ENCODE measurements at regions not wholly inside any gene's neighbourhood (a gene's known extent, or its start where the extent isn't known, plus 50 kb on each side); places are given as distances from the start of the nearest gene placed in this dataset.

DNA sequence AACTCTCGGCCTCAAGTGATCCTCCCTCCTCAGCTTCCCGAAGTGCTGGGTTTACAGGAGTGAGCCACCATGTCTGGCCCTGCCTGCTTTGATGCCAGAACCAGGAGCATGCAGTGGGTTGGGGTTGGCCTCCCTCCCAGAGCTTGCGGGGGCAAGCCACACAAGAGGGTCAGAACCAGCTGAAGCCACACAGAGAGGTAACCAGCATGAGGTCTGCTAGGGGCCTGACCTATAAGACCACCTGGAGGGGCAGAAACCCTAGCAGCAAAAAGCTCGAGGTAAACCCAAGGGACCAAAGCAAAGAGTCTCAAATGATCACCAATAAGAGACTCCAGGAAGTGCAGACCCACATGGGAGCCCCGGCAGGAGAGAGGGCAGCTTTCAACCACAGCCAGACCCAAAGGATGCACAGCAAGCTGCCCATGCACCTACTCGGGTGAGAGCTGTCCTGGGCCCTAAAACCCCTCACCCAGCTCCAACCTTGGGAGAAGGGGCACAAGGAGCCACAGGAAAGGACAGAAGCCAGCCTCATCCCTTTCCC, 81.2 kb downstream of the TOMM20 start:
- Histone ChIP-seq H3K9me3 (ENCODE audit: control insufficient read depth, low read length) (no peaks in the 10 kb centered on the region), H3K4me3 (ENCODE audit: low read length) (no peak overlapping the region), H3K9ac (ENCODE audit: low read length) (no peak overlapping the region), H3K36me3 (ENCODE audit: control insufficient read depth, insufficient read depth, low read length) (no peaks in the 10 kb centered on the region), H3K27me3 (ENCODE audit: control insufficient read depth, insufficient read depth, low read length) (no peaks in the 10 kb centered on the region), H3K4me1 (ENCODE audit: control insufficient read depth, insufficient read depth, low read length) (peaks cover 15% of the 10 kb centered on the region)

- H3K27me3 ChIP-seq (ENCODE audit: control insufficient read depth, insufficient read depth, low read length): no peaks in the 10 kb centered on the region
Measured at GRCh38 chr1:235045921-235046601, 82.6 kb downstream of the TOMM20 start.

DNA sequence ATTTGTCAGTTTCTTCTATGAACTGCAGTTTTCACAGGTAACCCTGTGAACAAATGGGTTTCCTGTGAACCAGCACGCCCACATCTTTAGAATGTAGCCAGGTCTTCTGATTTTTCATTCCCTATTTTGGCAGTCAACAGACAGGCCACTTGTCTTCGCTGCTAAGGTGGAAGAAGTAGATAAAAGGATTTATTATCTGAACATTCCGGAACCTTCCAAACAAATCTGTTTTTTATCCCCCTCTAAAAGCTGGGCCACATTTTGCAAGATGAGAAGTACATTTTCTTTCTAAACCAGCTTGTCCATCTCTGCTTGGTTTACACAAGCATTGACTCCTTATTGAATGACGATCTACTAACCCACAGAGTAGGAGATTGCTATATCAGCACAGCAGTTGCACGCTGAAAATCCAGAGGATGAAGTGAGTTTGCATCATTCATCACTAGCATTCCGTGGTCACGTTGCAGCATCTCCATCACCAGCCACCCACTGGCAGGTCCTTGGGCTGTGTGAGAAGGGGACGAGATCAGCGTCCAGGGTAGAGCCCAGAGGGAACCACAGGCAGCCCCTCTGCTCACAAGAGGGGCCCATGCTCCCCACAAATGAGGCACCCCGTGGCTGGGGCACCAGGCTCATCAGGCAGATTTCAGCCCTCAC, 83.5 kb downstream of the TOMM20 start:
- H3K4me1 ChIP-seq (ENCODE audit: control insufficient read depth, insufficient read depth, low read length): peaks cover 15% of the 10 kb centered on the region
- no peak overlapping the region for H3K4me3 ChIP-seq (ENCODE audit: low read length)
- no peaks in the 10 kb centered on the region for H3K36me3 ChIP-seq (ENCODE audit: control insufficient read depth, insufficient read depth, low read length)
- no peak overlapping the region for H3K9ac ChIP-seq (ENCODE audit: low read length)
- H3K9me3 ChIP-seq (ENCODE audit: control insufficient read depth, low read length): no peaks in the 10 kb centered on the region
- H3K27me3 ChIP-seq (ENCODE audit: control insufficient read depth, insufficient read depth, low read length): no peaks in the 10 kb centered on the region

More at GRCh38 chr1:235045921-235046601, 82.6 kb downstream of the TOMM20 start:
- Histone ChIP-seq H3K4me3 (ENCODE audit: low read length) (no peak overlapping the region), H3K4me1 (ENCODE audit: control insufficient read depth, insufficient read depth, low read length) (peaks cover 15% of the 10 kb centered on the region), H3K9ac (ENCODE audit: low read length) (no peak overlapping the region), H3K36me3 (ENCODE audit: control insufficient read depth, insufficient read depth, low read length) (no peaks in the 10 kb centered on the region), H3K9me3 (ENCODE audit: control insufficient read depth, low read length) (no peaks in the 10 kb centered on the region)

DNA sequence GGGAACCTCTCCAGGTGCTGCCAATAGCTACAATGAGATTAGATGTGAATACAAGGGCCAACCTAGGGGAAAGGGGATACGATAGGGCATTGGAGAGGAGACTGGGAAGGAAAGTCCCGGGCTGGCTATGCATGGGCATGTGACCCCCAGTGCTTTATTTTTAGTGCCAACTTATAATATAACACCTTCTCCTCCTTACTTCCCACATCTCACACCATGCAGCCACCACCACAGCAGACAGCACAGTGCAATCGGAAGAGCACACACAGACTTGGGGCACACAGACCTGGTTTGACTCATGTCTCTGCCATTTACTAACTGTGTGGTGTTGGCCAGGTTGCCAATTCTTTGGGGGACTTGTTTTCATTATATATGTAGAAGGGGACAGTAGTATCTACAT, 85.4 kb downstream of the TOMM20 start:
- H3K9ac ChIP-seq (ENCODE audit: low read length): no peak overlapping the region
- H3K9me3 ChIP-seq (ENCODE audit: control insufficient read depth, low read length): no peaks in the 10 kb centered on the region
- no peak overlapping the region for H3K4me3 ChIP-seq (ENCODE audit: low read length)
- no peaks in the 10 kb centered on the region for H3K27me3 ChIP-seq (ENCODE audit: control insufficient read depth, insufficient read depth, low read length)
- no peaks in the 10 kb centered on the region for H3K36me3 ChIP-seq (ENCODE audit: control insufficient read depth, insufficient read depth, low read length)
- H3K4me1 ChIP-seq (ENCODE audit: control insufficient read depth, insufficient read depth, low read length): peaks cover 5% of the 10 kb centered on the region

- H3K36me3 ChIP-seq (ENCODE audit: control insufficient read depth, insufficient read depth, low read length): no peaks in the 10 kb centered on the region
- no peaks in the 10 kb centered on the region for H3K27me3 ChIP-seq (ENCODE audit: control insufficient read depth, insufficient read depth, low read length)
- no peak overlapping the region for H3K4me3 ChIP-seq (ENCODE audit: low read length)
- no peak overlapping the region for H3K9ac ChIP-seq (ENCODE audit: low read length)
- no peaks in the 10 kb centered on the region for H3K4me1 ChIP-seq (ENCODE audit: control insufficient read depth, insufficient read depth, low read length)
- no peaks in the 10 kb centered on the region for H3K9me3 ChIP-seq (ENCODE audit: control insufficient read depth, low read length)
Measured at GRCh38 chr1:235038701-235039100, 89.9 kb downstream of the TOMM20 start.

DNA sequence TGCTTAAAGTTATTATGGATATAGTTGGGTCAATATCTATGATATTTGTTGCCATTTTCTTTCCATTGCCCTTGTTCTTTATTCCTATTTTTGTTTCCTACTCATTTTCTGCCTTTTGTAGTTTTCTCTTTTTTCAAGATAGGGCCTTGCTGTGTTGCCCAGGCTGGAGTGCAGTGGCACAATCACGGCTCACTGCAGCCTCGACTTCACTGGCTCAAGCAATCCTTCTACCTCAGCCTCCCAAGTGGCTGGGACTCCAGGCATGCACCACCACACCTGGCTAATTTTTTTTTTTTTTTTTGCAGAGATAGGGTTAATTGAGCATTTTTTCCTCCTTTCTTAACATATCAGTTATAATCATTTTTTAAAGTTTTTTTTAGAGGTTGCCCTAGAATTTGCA, 92.7 kb downstream of the TOMM20 start:
- no peak overlapping the region for H3K9ac ChIP-seq (ENCODE audit: low read length)

GRCh38 chr1:235030919-235031596, 97.6 kb downstream of the TOMM20 start:
- no peaks in the 10 kb centered on the region for H3K9me3 ChIP-seq (ENCODE audit: control insufficient read depth, low read length)
- H3K9ac ChIP-seq (ENCODE audit: low read length): no peak overlapping the region
- H3K4me1 ChIP-seq (ENCODE audit: control insufficient read depth, insufficient read depth, low read length): no peaks in the 10 kb centered on the region
- H3K27me3 ChIP-seq (ENCODE audit: control insufficient read depth, insufficient read depth, low read length): no peaks in the 10 kb centered on the region
- H3K4me3 ChIP-seq (ENCODE audit: low read length): no peak overlapping the region
- no peaks in the 10 kb centered on the region for H3K36me3 ChIP-seq (ENCODE audit: control insufficient read depth, insufficient read depth, low read length)

More for the DNA sequence above, 92.7 kb downstream of the TOMM20 start:
- H3K9me3 ChIP-seq (ENCODE audit: control insufficient read depth, low read length): no peaks in the 10 kb centered on the region
- H3K27me3 ChIP-seq (ENCODE audit: control insufficient read depth, insufficient read depth, low read length): no peaks in the 10 kb centered on the region
- no peaks in the 10 kb centered on the region for H3K4me1 ChIP-seq (ENCODE audit: control insufficient read depth, insufficient read depth, low read length)
- H3K4me3 ChIP-seq (ENCODE audit: low read length): no peak overlapping the region
- H3K36me3 ChIP-seq (ENCODE audit: control insufficient read depth, insufficient read depth, low read length): no peaks in the 10 kb centered on the region

- H3K9ac ChIP-seq (ENCODE audit: low read length): no peak overlapping the region
- H3K9me3 ChIP-seq (ENCODE audit: control insufficient read depth, low read length): no peaks in the 10 kb centered on the region
- H3K4me3 ChIP-seq (ENCODE audit: low read length): no peak overlapping the region
- H3K36me3 ChIP-seq (ENCODE audit: control insufficient read depth, insufficient read depth, low read length): no peaks in the 10 kb centered on the region
- H3K27me3 ChIP-seq (ENCODE audit: control insufficient read depth, insufficient read depth, low read length): no peaks in the 10 kb centered on the region
- no peaks in the 10 kb centered on the region for H3K4me1 ChIP-seq (ENCODE audit: control insufficient read depth, insufficient read depth, low read length)
Measured at GRCh38 chr1:235027862-235028250, 100.8 kb downstream of the TOMM20 start.

GRCh38 chr1:235027076-235027861, 101.4 kb downstream of the TOMM20 start:
- no peaks in the 10 kb centered on the region for H3K27me3 ChIP-seq (ENCODE audit: control insufficient read depth, insufficient read depth, low read length)
- peaks cover 3% of the 10 kb centered on the region for H3K4me1 ChIP-seq (ENCODE audit: control insufficient read depth, insufficient read depth, low read length)
- H3K36me3 ChIP-seq (ENCODE audit: control insufficient read depth, insufficient read depth, low read length): no peaks in the 10 kb centered on the region
- H3K9ac ChIP-seq (ENCODE audit: low read length): no peak overlapping the region
- H3K4me3 ChIP-seq (ENCODE audit: low read length): no peak overlapping the region
- H3K9me3 ChIP-seq (ENCODE audit: control insufficient read depth, low read length): no peaks in the 10 kb centered on the region

DNA sequence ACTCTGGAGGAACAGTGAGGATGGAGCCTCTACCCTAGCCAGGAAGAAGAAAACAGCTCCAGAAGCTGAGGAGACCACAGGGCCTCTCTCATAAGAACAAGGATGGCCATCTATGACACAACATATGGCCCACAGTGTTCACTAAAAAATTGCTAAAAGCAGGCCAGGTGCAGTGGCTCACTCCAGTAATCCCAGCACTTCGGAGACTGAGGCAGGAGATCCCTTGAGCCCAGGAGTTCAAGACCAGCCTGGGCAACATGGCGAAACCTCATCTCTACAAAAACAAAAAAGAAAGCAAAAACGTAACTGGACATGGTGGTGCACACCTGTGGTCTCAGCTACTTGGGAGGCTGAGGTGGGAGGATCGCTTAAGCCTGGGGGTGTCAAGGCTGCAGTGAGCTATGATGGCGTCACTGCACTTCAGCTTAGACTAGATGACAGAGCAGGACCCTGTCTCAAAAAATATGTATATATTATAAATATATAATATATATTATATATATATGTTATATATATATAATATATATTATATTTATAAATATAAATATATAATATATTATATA, 103.1 kb downstream of the TOMM20 start:
- no peaks in the 10 kb centered on the region for H3K9me3 ChIP-seq (ENCODE audit: control insufficient read depth, low read length)
- no peak overlapping the region for H3K4me3 ChIP-seq (ENCODE audit: low read length)
- peaks cover 17% of the 10 kb centered on the region for H3K4me1 ChIP-seq (ENCODE audit: control insufficient read depth, insufficient read depth, low read length)
- no peaks in the 10 kb centered on the region for H3K36me3 ChIP-seq (ENCODE audit: control insufficient read depth, insufficient read depth, low read length)
- H3K27me3 ChIP-seq (ENCODE audit: control insufficient read depth, insufficient read depth, low read length): no peaks in the 10 kb centered on the region
- no peak overlapping the region for H3K9ac ChIP-seq (ENCODE audit: low read length)

- Histone ChIP-seq H3K4me3 (ENCODE audit: low read length) (no peak overlapping the region), H3K36me3 (ENCODE audit: control insufficient read depth, insufficient read depth, low read length) (no peaks in the 10 kb centered on the region), H3K9ac (ENCODE audit: low read length) (no peak overlapping the region), H3K4me1 (ENCODE audit: control insufficient read depth, insufficient read depth, low read length) (peaks cover 17% of the 10 kb centered on the region), H3K9me3 (ENCODE audit: control insufficient read depth, low read length) (no peaks in the 10 kb centered on the region), H3K27me3 (ENCODE audit: control insufficient read depth, insufficient read depth, low read length) (no peaks in the 10 kb centered on the region)
Measured at GRCh38 chr1:235024711-235025421, 103.8 kb downstream of the TOMM20 start.
